DND-41 (cell line): ENCODE measurements at regions not wholly inside any gene's neighbourhood (a gene's known extent, or its start where the extent isn't known, plus 50 kb on each side); places are given as distances from the start of the nearest gene placed in this dataset.

ENCODE experiments used
- EZH2 ChIP-seq: IDR thresholded peaks from 3 replicates; pipeline ENCODE4 v1.6.1; 2012; ENCODE audit warnings: borderline replicate concordance, low read depth, mild to moderate bottlenecking, moderate library complexity, low read length, inconsistent platforms; ENCODE audit not compliant: severe bottlenecking
- TF ChIP-seq, protein P1 (sequence below): IDR thresholded peaks from 2 replicates; pipeline ENCODE4 v1.5.1; 2012; ENCODE audit warnings: borderline replicate concordance, low read length, moderate library complexity, mild to moderate bottlenecking; ENCODE audit not compliant: poor library complexity, severe bottlenecking; ENCODE audit errors: extremely low read depth

DNA sequence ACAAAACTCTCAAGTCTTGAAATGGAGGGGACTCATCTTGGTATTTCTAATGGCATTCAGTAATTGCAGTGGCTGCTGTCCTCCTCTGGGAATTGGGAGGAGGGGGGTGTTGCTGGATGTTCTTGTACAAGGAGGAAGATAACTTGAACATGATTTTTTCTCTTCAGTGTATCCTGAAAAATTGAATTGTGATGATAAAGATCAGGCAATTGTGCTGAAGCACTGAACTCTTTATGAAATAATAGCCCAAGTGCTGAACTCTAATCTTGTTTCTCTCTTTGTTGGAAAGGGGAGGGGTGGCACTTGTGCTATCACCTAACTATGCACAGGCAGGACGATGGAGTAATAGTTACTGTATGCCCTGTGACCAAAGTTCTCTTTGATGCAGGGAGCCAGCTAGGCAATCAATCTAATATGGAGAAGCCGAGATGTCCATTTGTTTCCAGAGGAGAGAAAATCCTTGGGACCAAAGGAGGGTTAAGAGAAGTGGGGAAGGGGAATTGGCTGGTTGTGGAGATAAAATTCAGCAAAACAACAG is 68.1 kb upstream of the ATP2C1 start:
- TF ChIP-seq, protein P1, sequence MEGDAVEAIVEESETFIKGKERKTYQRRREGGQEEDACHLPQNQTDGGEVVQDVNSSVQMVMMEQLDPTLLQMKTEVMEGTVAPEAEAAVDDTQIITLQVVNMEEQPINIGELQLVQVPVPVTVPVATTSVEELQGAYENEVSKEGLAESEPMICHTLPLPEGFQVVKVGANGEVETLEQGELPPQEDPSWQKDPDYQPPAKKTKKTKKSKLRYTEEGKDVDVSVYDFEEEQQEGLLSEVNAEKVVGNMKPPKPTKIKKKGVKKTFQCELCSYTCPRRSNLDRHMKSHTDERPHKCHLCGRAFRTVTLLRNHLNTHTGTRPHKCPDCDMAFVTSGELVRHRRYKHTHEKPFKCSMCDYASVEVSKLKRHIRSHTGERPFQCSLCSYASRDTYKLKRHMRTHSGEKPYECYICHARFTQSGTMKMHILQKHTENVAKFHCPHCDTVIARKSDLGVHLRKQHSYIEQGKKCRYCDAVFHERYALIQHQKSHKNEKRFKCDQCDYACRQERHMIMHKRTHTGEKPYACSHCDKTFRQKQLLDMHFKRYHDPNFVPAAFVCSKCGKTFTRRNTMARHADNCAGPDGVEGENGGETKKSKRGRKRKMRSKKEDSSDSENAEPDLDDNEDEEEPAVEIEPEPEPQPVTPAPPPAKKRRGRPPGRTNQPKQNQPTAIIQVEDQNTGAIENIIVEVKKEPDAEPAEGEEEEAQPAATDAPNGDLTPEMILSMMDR: no peak
- no peak for TF ChIP-seq EZH2
